KMS-11 (cell line): ENCODE measurements at regions not wholly inside any gene's neighbourhood (a gene's known extent, or its start where the extent isn't known, plus 50 kb on each side); places are given as distances from the start of the nearest gene placed in this dataset.

Experiments
- H2AFZ ChIP-seq: fragments of 200-600 bp; sonication (generic); 2 replicates; pipeline ENCODE4 v1.6.1; 2016; ENCODE audit warnings: antibody characterized with exemption, mixed run types, low read depth
- H3K27ac ChIP-seq: fragments of 200-600 bp; sonication (generic); 2 replicates; pipeline ENCODE4 v1.6.1; 2016; ENCODE audit warnings: mild to moderate bottlenecking, mixed run types
- H3K27me3 ChIP-seq: fragments of 200-600 bp; sonication (generic); 2 replicates; pipeline ENCODE4 v1.6.1; 2017; ENCODE audit warnings: mild to moderate bottlenecking, low read depth, mixed run types, moderate library complexity; ENCODE audit not compliant: insufficient read depth
- H3K36me3 ChIP-seq: fragments of 200-600 bp; sonication (generic); 2 replicates; pipeline ENCODE4 v1.6.1; 2017; ENCODE audit warnings: mild to moderate bottlenecking, mixed run types; ENCODE audit not compliant: insufficient read depth
- H3K4me1 ChIP-seq: fragments of 200-600 bp; sonication (generic); 2 replicates; pipeline ENCODE4 v1.6.1; 2016; ENCODE audit warnings: mild to moderate bottlenecking, low read depth, mixed run types; ENCODE audit not compliant: poor library complexity, severe bottlenecking
- H3K4me2 ChIP-seq: fragments of 200-600 bp; sonication (generic); 2 replicates; pipeline ENCODE4 v1.7.0; 2016; ENCODE audit warnings: mild to moderate bottlenecking, mixed run types
- H3K4me3 ChIP-seq: fragments of 200-600 bp; sonication (generic); IDR thresholded peaks from 2 replicates; pipeline ENCODE4 v1.6.1; 2017; ENCODE audit warnings: low read depth, low read length, mixed read lengths; ENCODE audit not compliant: insufficient read depth
- H3K79me2 ChIP-seq: fragments of 200-600 bp; sonication (generic); 2 replicates; pipeline ENCODE4 v1.6.1; 2016; ENCODE audit warnings: low read depth, mixed run types; ENCODE audit not compliant: insufficient read depth
- H3K9ac ChIP-seq: fragments of 200-600 bp; sonication (generic); 2 replicates; pipeline ENCODE4 v1.6.1; 2016; ENCODE audit warnings: mild to moderate bottlenecking, mixed run types
- H4K20me1 ChIP-seq: fragments of 200-600 bp; sonication (generic); 2 replicates; pipeline ENCODE4 v1.6.1; 2016; ENCODE audit warnings: mild to moderate bottlenecking, mixed run types; ENCODE audit not compliant: insufficient read depth
- CTCF ChIP-seq: fragments of 200-600 bp; sonication (generic); conservative IDR thresholded peaks from 2 replicates; pipeline ENCODE4 v1.6.1; 2017; ENCODE audit warnings: low read depth, mild to moderate bottlenecking, antibody characterized with exemption, low read length, moderate library complexity, mixed read lengths

- Histone ChIP-seq H3K4me2 (no peak overlapping the region), H3K27me3 (no peaks in the 10 kb centered on the region), H3K27ac (no peak overlapping the region), H2AFZ (no peak overlapping the region), H3K9ac (no peak overlapping the region), H3K4me3 (no peak overlapping the region), H3K79me2 (no peaks in the 10 kb centered on the region), H4K20me1 (no peaks in the 10 kb centered on the region), H3K4me1 (no peaks in the 10 kb centered on the region), H3K36me3 (no peaks in the 10 kb centered on the region)
- no peak for TF ChIP-seq CTCF
Measured at GRCh38 chr2:2941205-2941604, 436.4 kb downstream of the EIPR1 start.

- Histone ChIP-seq H3K4me3 (no peak overlapping the region), H2AFZ (no peak overlapping the region), H3K4me1 (no peaks in the 10 kb centered on the region), H3K27ac (no peak overlapping the region), H4K20me1 (no peaks in the 10 kb centered on the region), H3K79me2 (no peaks in the 10 kb centered on the region), H3K27me3 (no peaks in the 10 kb centered on the region), H3K36me3 (no peaks in the 10 kb centered on the region), H3K4me2 (no peak overlapping the region), H3K9ac (no peak overlapping the region)
- no peak for TF ChIP-seq CTCF
Measured at GRCh38 chr2:2940702-2941101, 436.9 kb downstream of the EIPR1 start.

DNA sequence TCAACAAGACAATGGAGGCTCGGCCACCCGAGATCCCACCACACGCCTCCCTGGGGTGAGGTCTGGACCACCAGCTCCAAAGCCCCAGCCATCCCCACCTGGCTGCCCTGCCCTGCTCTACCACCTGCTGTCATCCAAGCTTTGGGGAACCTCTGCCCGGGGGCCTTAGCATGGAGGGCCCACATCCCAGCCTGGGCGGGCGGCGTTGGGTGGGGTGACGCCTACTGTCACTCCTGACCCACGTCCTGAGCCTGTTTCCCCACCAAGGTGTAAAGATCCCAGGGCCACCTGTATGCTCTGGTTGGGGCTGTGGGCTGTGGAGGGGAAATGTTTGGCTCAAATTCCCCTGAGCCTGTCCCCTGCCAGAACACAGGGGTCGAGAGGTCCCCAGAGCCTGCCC, 437.6 kb downstream of the EIPR1 start:
- no peak overlapping the region for H3K27ac ChIP-seq
- no peak overlapping the region for H3K9ac ChIP-seq
- no peak for TF ChIP-seq CTCF
- no peak overlapping the region for H2AFZ ChIP-seq
- H3K36me3 ChIP-seq: no peaks in the 10 kb centered on the region
- no peaks in the 10 kb centered on the region for H3K27me3 ChIP-seq
- no peak overlapping the region for H3K4me2 ChIP-seq
- H3K79me2 ChIP-seq: no peaks in the 10 kb centered on the region
- H3K4me1 ChIP-seq: no peaks in the 10 kb centered on the region
- no peak overlapping the region for H3K4me3 ChIP-seq
- no peaks in the 10 kb centered on the region for H4K20me1 ChIP-seq

DNA sequence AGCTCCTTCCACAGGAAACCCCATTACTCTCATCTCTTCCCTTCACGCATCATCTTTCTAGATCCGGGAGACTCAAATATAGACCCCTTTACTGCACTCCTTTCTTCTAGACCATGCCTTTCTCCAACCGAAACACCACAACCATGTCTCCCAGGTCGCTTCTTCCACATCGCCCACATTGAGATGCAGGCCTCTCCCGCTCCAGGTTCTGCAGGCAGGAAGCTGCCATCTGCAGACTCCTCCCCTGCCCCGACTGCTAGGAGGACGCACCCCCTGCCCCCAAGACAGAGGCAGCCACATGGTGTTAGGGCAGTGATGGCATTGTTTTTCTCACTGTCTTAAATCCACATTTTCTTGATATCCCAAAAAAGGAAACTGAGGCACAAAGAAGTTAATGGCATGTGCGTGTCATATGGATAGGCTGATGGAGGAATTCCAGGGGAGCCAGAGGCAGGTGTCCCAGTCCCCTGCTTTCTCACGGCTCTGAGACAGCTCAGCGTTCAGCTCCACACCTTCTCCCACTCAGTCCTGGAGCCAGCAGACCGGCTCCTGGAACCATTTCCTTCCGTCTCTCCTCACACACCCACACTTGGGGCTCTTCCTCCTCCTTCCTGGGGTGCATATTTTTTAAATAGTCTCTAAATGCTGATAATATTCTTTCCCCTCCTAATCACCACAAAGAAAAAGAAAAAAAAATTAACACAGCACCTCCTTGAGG, 438.4 kb downstream of the EIPR1 start:
- no peak overlapping the region for H3K9ac ChIP-seq
- no peak overlapping the region for H3K4me2 ChIP-seq
- no peak overlapping the region for H3K27ac ChIP-seq
- H3K4me1 ChIP-seq: no peaks in the 10 kb centered on the region
- H2AFZ ChIP-seq: no peak overlapping the region
- H3K36me3 ChIP-seq: no peaks in the 10 kb centered on the region
- H4K20me1 ChIP-seq: no peaks in the 10 kb centered on the region
- H3K4me3 ChIP-seq: no peak overlapping the region
- H3K79me2 ChIP-seq: no peaks in the 10 kb centered on the region
- H3K27me3 ChIP-seq: no peaks in the 10 kb centered on the region
- no peak for TF ChIP-seq CTCF
